ENCODE measurements at regions not wholly inside any gene's neighbourhood (a gene's known extent, or its start where the extent isn't known, plus 50 kb on each side); places are given as distances from the start of the nearest gene placed in this dataset.

DNA sequence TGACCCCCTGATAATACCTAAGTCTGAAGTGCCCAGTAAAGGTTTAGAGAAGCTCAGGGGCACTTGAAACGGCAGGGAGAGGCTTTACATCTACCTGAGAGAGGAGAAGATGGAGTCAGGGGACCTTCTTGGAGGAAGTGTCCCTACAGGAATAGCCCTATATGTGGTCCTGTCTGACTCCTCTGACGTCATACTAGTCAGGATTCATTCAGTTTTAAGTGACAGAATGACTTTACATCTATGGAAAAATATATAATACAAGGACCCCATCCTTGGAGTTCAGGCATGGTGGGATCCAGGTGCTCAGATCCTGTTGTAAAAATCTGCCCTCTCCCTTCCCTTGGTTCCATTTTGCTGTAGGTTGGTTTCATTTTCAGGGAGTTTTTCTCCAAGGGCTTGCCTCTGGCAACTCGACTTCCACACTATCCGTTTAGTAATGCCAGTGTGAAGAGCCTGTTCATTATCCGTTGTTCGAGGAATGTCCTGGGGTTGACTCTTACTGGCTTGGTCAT lies 205.6 kb downstream of the IRF8 start:
- TF ChIP-seq, protein P1, sequence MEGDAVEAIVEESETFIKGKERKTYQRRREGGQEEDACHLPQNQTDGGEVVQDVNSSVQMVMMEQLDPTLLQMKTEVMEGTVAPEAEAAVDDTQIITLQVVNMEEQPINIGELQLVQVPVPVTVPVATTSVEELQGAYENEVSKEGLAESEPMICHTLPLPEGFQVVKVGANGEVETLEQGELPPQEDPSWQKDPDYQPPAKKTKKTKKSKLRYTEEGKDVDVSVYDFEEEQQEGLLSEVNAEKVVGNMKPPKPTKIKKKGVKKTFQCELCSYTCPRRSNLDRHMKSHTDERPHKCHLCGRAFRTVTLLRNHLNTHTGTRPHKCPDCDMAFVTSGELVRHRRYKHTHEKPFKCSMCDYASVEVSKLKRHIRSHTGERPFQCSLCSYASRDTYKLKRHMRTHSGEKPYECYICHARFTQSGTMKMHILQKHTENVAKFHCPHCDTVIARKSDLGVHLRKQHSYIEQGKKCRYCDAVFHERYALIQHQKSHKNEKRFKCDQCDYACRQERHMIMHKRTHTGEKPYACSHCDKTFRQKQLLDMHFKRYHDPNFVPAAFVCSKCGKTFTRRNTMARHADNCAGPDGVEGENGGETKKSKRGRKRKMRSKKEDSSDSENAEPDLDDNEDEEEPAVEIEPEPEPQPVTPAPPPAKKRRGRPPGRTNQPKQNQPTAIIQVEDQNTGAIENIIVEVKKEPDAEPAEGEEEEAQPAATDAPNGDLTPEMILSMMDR (IDR thresholded peaks at IDR 0.05; ENCODE audit: low read length), result no peak
- no peak for TF ChIP-seq EZH2phosphoT487 (IDR thresholded peaks at IDR 0.05; ENCODE audit: low read length)
- TF ChIP-seq EZH2 (optimal IDR thresholded peaks at IDR 0.05; ENCODE audit: low read depth, low read length), result no peak
